ENCODE measurements at regions not wholly inside any gene's neighbourhood (a gene's known extent, or its start where the extent isn't known, plus 50 kb on each side); places are given as distances from the start of the nearest gene placed in this dataset.
"Not testable (repeated sequence)": the region's sequence is repeated elsewhere in the genome, so short reads cannot be mapped to it uniquely, and the experiment has no call there.

GRCh38 chr3:6657591-6657990, 203.3 kb upstream of the GRM7 start:
- no peak for DNase-seq

- no peak for DNase-seq
These were observed 193.6 kb upstream of the GRM7 start for GRCh38 chr3:6667354-6667753.

GRCh38 chr3:6671363-6671762, 189.6 kb upstream of the GRM7 start:
- no peak for DNase-seq

GRCh38 chr3:6679510-6679909, 181.4 kb upstream of the GRM7 start:
- no peak for DNase-seq

DNA sequence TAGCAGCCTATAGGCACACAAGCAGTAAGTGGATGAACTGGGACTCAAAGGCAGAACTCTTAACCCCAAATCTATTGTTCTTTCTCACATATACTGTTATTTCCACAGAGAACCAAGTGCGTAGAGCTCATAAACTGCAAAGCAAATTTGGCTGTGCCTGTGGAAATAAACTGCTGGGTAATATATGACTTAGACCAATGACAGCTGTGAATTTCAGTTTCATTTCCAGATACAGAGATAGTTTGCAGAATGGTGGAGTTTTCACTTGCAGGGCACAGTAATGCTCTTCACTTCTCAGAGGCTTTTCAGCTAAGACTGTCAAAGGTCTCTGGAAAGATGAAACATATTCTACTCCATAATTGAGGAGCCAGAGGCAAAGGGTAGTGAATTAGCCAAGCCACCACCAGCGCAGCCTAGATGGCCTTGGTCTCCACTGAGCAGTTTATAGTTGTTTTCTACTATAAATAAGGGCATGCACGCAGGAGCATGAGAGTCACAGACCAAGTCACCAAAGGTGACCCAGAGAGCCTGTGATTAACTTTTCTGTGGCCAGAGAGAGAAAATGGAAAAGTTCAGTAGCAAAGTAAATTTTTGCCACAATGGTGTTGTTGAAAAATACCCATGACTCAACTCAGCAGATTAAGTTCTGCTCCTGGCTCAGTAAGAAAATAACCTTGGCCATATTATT, 180.7 kb upstream of the GRM7 start:
- no peak for DNase-seq

DNA sequence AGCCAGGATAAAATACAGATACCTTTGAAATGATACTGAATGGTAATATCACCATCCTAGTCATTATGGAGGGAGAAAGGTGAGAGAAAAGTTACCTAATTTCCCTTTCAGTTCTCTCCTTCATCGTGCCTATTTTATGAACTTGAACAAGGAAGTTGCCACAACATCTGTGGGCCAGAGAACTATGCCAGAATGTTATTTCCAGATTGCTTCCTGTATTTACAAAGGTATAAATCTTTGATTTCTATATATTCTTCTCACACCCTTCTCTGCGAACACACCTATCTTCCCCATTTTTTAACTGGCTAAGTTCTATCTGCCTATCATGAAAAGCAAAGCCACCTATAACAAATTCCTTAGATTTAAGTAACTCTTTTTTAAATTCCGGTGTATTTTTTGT, 163.6 kb upstream of the GRM7 start:
- no peak for DNase-seq

GRCh38 chr3:6697722-6698121, 163.2 kb upstream of the GRM7 start:
- no peak for DNase-seq

GRCh38 chr3:6704817-6705216, 156.1 kb upstream of the GRM7 start:
- not testable (repeated sequence) for DNase-seq

DNA sequence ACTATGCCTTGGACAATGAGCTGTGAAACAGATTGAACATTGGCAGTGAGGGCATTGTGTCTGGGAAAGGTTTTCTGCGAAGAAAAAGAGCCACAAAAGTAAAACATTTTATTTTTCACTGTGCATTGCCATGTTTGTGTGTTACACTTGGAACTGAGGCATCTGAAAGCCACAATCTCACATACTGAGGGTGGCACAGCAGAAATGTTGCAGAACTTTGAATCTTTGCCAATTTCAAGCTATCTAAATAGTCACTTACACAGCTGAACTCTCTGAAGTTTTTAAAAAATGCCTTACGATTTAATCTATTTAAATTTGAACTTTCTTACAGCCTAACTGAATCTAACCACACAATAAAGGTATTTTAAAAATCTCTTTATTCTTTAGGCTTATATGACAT, 154.1 kb upstream of the GRM7 start:
- no peak for DNase-seq

DNA sequence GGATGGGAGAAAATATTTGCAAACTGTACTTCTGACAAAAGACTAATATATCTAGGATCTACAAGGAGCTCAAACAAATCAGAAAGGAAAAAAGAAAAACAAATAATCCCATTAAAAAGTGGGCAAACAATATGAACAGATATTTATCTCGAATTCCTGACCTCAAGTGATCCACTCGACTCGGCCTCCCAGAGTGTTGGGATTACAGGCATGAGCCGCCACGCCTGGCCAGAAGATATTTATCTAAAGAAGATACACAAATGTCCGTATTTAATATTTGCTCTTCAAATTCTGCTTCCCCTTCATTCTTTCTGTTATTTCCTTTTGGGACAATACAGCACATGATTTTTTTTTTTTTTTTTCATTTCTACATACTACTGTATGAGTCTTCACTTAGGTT, 151.7 kb upstream of the GRM7 start:
- no peak for DNase-seq

GRCh38 chr3:6714962-6715361, 146.0 kb upstream of the GRM7 start:
- DNase-seq, result no peak

DNA sequence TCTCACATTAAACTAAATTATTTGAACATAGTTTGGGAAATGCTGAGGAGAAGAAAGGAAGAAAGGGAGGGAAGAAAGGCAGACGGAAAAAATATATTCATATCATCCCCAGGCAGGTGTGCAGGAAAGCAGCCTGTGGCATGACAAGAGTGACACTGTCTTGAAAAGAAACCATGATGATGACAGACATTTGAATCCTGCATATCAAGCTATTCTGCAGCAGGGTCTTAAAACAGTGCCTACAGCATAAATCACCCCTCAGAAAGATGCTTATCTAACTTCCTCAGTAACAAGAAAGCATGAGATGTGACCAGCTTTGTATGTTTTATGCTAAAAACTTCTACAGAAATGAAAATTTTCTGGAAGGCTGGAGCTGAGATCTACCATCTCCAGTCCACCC, 144.5 kb upstream of the GRM7 start:
- DNase-seq, result no peak

GRCh38 chr3:6717026-6717943, 143.6 kb upstream of the GRM7 start:
- no peak for DNase-seq

GRCh38 chr3:6719999-6720398, 140.9 kb upstream of the GRM7 start:
- no peak for DNase-seq

GRCh38 chr3:6721491-6721890, 139.4 kb upstream of the GRM7 start:
- DNase-seq, result no peak

- no peak for DNase-seq
These were observed 137.7 kb upstream of the GRM7 start for GRCh38 chr3:6723205-6723604.

DNA sequence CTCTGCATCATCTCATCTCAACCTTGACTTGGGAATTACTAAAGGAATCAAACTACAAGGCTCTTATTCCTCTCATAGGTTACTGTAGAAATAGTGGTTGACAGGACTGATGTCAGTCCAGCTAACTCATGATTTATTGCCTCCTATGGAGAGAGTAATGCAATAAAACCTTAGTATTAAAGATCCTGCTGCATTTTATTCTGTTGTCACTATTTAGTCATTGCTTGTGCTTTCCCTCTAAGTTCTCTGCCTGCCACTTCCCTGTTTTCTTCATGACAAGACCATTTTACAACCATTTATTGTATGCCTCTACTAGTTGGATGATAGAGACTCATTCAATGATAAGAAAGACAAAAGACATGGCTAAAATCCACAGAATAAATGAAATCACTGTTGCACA, 134.1 kb upstream of the GRM7 start:
- no peak for DNase-seq

DNA sequence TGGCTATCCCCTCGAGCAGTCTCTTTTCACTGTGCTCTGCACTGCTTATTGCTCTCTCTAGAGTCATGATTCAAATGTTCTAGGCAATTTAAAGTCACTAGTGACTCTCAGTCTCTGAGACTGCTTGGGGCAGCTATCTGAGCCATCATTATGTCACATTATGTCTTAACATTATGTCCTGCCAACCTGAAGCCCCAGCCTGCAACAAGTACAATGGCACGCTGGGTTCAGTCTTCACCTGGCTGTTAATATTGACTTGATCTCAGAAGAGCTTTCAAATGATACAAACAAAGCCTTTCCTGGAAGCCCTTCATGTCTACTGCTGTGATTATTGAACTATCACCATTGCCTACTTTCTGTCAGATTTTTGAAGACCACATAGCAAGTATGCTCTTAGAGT, 128.1 kb upstream of the GRM7 start:
- DNase-seq, result no peak

DNA sequence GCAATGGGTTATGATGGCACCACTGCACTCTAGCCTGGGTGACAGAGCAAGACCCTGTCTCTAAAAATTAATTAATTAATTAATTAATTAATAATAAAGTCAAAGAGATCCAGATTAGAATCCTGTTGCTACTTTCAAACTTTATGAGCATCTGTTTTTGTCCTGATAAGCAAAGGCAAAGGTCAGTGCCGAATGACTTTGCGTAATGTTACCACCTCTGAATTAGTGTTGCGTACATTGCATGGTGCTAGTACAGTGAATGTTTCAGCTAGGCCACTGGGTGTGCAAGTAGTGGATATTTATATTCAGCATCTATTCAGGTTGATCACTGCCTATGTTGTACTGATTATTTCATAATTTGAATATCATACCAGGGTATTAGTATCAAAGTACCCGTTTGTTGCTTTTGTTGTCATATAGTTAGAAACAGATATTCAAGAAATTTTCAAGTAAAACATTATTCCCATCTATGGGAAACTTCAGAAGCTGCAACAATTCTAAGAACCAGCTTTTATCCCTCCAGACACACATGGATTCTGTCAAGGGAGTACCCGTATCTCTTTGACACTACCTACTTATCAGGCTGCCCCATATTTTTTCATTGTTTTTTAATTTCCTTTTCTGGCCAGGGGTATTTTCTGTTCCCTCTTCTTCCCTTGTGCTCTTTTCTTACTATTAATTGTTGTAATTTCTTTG, 127.1 kb upstream of the GRM7 start:
- DNase-seq, result no peak

DNA sequence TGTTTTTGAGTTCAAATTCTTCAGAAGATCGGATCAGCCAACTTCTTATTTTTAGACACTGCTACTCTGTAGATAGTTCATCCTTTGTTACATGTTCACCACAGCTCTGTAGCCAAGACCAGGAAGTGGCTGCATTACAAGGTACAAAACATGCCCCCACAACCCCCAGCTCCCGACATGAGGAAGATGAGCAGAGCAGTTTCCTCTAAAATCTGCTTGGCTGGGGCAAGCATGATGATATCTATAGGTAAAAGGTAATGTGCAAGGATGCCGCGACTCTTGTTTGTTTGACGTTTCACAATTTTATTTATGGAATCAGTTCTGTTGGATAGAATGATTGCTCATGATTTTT, 126.5 kb upstream of the GRM7 start:
- DNase-seq, result no peak

GRCh38 chr3:6736836-6737629, 123.9 kb upstream of the GRM7 start:
- no peak for DNase-seq

DNA sequence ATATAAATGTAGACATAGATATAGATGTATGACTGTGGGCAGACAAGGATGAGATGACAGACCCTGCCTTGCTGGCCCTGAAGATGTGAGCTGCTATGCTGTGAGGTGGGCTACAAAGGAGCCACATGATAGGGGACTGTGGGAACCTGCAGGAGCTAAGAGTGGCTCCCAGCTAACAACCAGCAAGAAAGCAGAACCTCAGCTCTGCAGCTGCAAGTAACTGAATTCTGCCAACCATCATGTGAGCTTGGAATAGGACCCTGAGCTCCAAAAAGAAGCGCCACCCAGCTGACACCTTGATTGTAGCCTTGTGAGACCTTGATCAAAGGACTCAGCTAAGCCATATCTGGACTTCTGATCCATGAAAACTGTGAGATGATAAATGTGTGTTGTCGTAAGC, 123.3 kb upstream of the GRM7 start:
- DNase-seq, result no peak

DNA sequence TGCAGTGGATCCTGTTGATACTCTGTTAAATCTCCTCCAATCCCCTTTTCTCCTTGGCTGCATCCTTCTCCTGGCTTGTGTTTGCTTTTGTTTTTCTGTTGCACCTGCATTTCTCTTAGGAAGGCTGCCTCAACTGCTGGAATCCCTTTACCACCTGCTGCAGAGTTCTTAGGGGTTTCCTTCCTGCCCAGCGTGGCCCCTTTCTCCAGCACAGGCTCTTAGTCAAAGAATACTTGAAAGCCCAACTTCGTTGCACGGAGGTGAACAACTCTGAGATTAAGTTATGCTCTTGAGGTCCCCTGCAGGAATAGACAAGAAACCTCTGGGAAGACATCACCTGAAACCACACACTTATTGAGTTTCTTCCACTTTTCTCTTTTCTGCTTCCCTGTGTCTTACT, 121.6 kb upstream of the GRM7 start:
- DNase-seq, result no peak
